BE2C (cell line): ENCODE measurements at regions not wholly inside any gene's neighbourhood (a gene's known extent, or its start where the extent isn't known, plus 50 kb on each side); places are given as distances from the start of the nearest gene placed in this dataset.

Experiments used
- DNase-seq: peaks from one replicate; pipeline ENCODE4 v3.0.0-alpha.2; 2020
- H3K27me3 ChIP-seq: fragments of 250-450 bp; sonication (Bioruptor Pico); 2 replicates; pipeline ENCODE4 v1.5.1; 2020; ENCODE audit warnings: mild to moderate bottlenecking
- H3K36me3 ChIP-seq: fragments of 250-450 bp; sonication (Bioruptor Pico); 2 replicates; pipeline ENCODE4 v1.5.1; 2020; ENCODE audit warnings: mild to moderate bottlenecking
- H3K4me1 ChIP-seq: fragments of 250-450 bp; sonication (Bioruptor Pico); 2 replicates; pipeline ENCODE4 v1.5.1; 2020
- H3K4me3 ChIP-seq: 2 replicates; pipeline ENCODE4 v1.5.1; 2011; ENCODE audit warnings: low read depth, low read length
- H3K9me3 ChIP-seq: fragments of 250-450 bp; sonication (Bioruptor Pico); 2 replicates; pipeline ENCODE4 v1.5.1; 2020
- CTCF ChIP-seq: IDR thresholded peaks from 2 replicates; pipeline ENCODE4 v1.5.1; 2012; ENCODE audit warnings: mild to moderate bottlenecking, low read depth, low read length

DNA sequence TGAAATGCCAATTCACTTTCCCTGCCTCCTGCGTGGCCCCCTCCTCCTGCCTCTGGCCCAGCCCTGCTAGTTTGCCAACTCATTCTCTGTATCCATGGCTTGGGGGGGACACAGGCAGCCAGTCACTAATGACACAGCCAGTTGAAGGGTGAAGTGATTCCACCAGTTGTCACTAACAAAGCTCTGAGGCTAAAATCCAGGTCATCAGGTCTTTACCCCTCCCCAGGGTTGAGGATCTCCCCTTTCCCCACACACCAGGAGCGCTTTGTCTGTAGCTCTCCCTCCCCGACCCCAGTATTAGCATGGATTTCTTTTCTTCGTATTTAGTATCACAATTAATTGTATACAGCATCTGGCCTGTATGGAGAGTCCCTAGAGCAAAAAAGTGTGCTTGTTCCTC, 394.1 kb downstream of the RRAGC start:
- TF ChIP-seq CTCF: no peak
- H3K9me3 ChIP-seq: no peaks in the 10 kb centered on the region
- no peaks in the 10 kb centered on the region for H3K27me3 ChIP-seq
- H3K4me1 ChIP-seq: no peaks in the 10 kb centered on the region
- DNase-seq: no peak
- no peak overlapping the region for H3K4me3 ChIP-seq
- H3K36me3 ChIP-seq: no peaks in the 10 kb centered on the region

- no peak overlapping the region for H3K4me3 ChIP-seq
- no peaks in the 10 kb centered on the region for H3K36me3 ChIP-seq
- no peak for TF ChIP-seq CTCF
- DNase-seq: no peak
- H3K4me1 ChIP-seq: no peaks in the 10 kb centered on the region
- H3K27me3 ChIP-seq: no peaks in the 10 kb centered on the region
- no peaks in the 10 kb centered on the region for H3K9me3 ChIP-seq
Observed at GRCh38 chr1:38464071-38464661, 395.4 kb downstream of the RRAGC start.

GRCh38 chr1:38463074-38463473, 396.5 kb downstream of the RRAGC start:
- no peaks in the 10 kb centered on the region for H3K4me1 ChIP-seq
- DNase-seq: no peak
- H3K36me3 ChIP-seq: no peaks in the 10 kb centered on the region
- no peaks in the 10 kb centered on the region for H3K27me3 ChIP-seq
- no peak for TF ChIP-seq CTCF
- H3K4me3 ChIP-seq: no peak overlapping the region
- no peaks in the 10 kb centered on the region for H3K9me3 ChIP-seq

GRCh38 chr1:38456531-38456876, 403.1 kb downstream of the RRAGC start:
- DNase-seq: no peak
- no peaks in the 10 kb centered on the region for H3K36me3 ChIP-seq
- no peak overlapping the region; the same call in 1 of the 2 replicates for H3K4me3 ChIP-seq

GRCh38 chr1:38455829-38456530, 403.6 kb downstream of the RRAGC start:
- TF ChIP-seq CTCF: no peak
- DNase-seq: peak; percentile 32
- Histone ChIP-seq H3K4me1 (no peaks in the 10 kb centered on the region), H3K36me3 (no peaks in the 10 kb centered on the region), H3K4me3 (peak overlapping the region; percentile 20; the same call in 1 of the 2 replicates), H3K9me3 (no peaks in the 10 kb centered on the region), H3K27me3 (no peaks in the 10 kb centered on the region)

More at GRCh38 chr1:38456531-38456876, 403.1 kb downstream of the RRAGC start:
- Histone ChIP-seq H3K9me3 (no peaks in the 10 kb centered on the region), H3K27me3 (no peaks in the 10 kb centered on the region), H3K4me1 (no peaks in the 10 kb centered on the region)
- TF ChIP-seq CTCF: no peak

DNA sequence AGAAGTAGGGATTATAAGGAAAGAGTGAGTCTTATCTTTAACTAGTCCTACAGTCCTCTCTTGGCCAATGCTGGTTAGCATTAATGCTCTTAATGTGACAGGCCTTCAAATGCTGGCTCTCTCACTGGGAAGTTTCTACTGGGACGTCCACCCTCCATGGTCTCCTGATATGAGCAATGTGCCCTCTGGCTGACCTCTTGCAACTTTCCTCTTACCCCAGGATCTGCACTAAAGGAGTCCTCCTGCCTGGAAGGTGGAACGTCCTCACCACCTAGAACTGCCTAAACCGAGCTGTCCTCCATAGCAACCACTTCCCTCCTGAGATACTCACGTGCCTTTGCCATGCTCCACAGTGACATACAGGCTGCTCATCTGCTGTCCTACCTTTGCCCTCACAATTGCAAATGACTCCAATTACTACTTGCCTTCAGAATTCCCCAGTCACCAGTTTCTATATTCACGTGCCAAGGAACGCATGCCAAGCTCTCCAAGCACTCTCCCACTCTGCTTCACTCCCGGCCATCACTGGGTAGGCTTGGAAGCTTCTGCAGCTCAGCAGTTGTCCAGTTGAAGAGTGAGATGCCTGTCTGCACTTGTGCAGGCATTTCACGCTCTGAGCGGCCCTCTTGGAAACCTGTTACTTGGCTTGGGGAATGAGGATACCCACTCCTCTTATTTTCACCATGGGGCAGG, 404.7 kb downstream of the RRAGC start:
- Histone ChIP-seq H3K27me3 (no peaks in the 10 kb centered on the region), H3K36me3 (no peaks in the 10 kb centered on the region), H3K9me3 (no peaks in the 10 kb centered on the region), H3K4me1 (no peaks in the 10 kb centered on the region), H3K4me3 (no peak overlapping the region)
- TF ChIP-seq CTCF: no peak
- DNase-seq: no peak
